ENCODE measurements at regions not wholly inside any gene's neighbourhood (a gene's known extent, or its start where the extent isn't known, plus 50 kb on each side); places are given as distances from the start of the nearest gene placed in this dataset.
A peak's percentile ranks its signal among the peaks of the same experiment; 100 is the strongest.

DNA sequence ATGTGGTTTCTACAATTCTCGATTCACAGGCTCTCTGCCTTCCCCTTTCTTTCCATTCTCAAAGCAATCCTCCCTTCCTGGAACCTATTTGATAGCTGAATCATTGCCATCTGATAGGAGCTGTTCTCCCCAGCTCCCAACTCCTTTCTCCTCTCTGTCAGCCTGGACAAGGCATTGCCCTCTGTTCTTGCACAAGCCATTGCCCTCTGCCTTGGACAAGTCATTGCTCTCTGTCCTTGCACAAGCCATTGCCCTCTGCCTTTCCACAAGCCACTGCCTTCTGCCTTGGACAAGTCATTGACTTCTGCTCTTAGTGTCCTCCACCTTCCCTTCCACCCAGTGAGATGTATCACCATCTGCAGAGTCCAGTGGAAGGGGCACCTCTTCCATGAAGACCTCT lies 256.1 kb upstream of the STS start:
- H3K27ac ChIP-seq (ENCODE audit: low read length) = no peak overlapping the region
- no peaks in the 10 kb centered on the region for H4K20me1 ChIP-seq (ENCODE audit: insufficient read depth, low read depth, low read length)
- no peak for DNase-seq
- no peaks in the 10 kb centered on the region for H3K27me3 ChIP-seq (ENCODE audit: low read length)
- H3K9me2 ChIP-seq (replicated peaks; ENCODE audit: insufficient read depth, low read length) = no peaks in the 10 kb centered on the region
- no peak overlapping the region for H2AFZ ChIP-seq (ENCODE audit: low read length)
- H3K9ac ChIP-seq (ENCODE audit: low read length) = no peak overlapping the region
- H3K4me3 ChIP-seq (ENCODE audit: low read length) = no peak overlapping the region
- peaks cover 3% of the 10 kb centered on the region; the same call in 1 of the 2 replicates for H3K36me3 ChIP-seq (ENCODE audit: insufficient read depth, low read length)
- H3K4me2 ChIP-seq (ENCODE audit: low read depth, low read length, poor library complexity, severe bottlenecking) = no peak overlapping the region
- H3K4me1 ChIP-seq (ENCODE audit: low read length) = no peaks in the 10 kb centered on the region
- no peaks in the 10 kb centered on the region for H3K79me2 ChIP-seq (ENCODE audit: low read length)
- H3K9me3 ChIP-seq (ENCODE audit: low read length) = no peaks in the 10 kb centered on the region

GRCh38 chrX:6890544-6891261 lies 256.8 kb upstream of the STS start:
- no peaks in the 10 kb centered on the region for H3K9me3 ChIP-seq (ENCODE audit: low read length)
- no peak overlapping the region for H3K27ac ChIP-seq (ENCODE audit: low read length)
- H3K36me3 ChIP-seq (ENCODE audit: insufficient read depth, low read length) = peaks cover 3% of the 10 kb centered on the region; the same call in 1 of the 2 replicates
- H4K20me1 ChIP-seq (ENCODE audit: insufficient read depth, low read depth, low read length) = no peaks in the 10 kb centered on the region
- no peak overlapping the region for H3K4me3 ChIP-seq (ENCODE audit: low read length)
- H3K4me2 ChIP-seq (ENCODE audit: low read depth, low read length, poor library complexity, severe bottlenecking) = no peak overlapping the region
- H3K79me2 ChIP-seq (ENCODE audit: low read length) = no peaks in the 10 kb centered on the region
- no peak overlapping the region for H2AFZ ChIP-seq (ENCODE audit: low read length)
- H3K9me2 ChIP-seq (replicated peaks; ENCODE audit: insufficient read depth, low read length) = no peaks in the 10 kb centered on the region
- no peak overlapping the region for H3K9ac ChIP-seq (ENCODE audit: low read length)
- no peaks in the 10 kb centered on the region for H3K27me3 ChIP-seq (ENCODE audit: low read length)
- no peaks in the 10 kb centered on the region for H3K4me1 ChIP-seq (ENCODE audit: low read length)
- DNase-seq = no peak

GRCh38 chrX:6885909-6886308 lies 261.6 kb upstream of the STS start:
- Histone ChIP-seq H2AFZ (ENCODE audit: low read length) (no peak overlapping the region), H3K27ac (ENCODE audit: low read length) (no peak overlapping the region), H3K4me3 (ENCODE audit: low read length) (no peak overlapping the region), H3K9ac (ENCODE audit: low read length) (no peak overlapping the region), H3K4me1 (ENCODE audit: low read length) (no peaks in the 10 kb centered on the region), H4K20me1 (ENCODE audit: insufficient read depth, low read depth, low read length) (no peaks in the 10 kb centered on the region), H3K9me2 (replicated peaks; ENCODE audit: insufficient read depth, low read length) (no peaks in the 10 kb centered on the region), H3K4me2 (ENCODE audit: low read depth, low read length, poor library complexity, severe bottlenecking) (no peak overlapping the region), H3K36me3 (ENCODE audit: insufficient read depth, low read length) (no peaks in the 10 kb centered on the region), H3K79me2 (ENCODE audit: low read length) (no peaks in the 10 kb centered on the region), H3K27me3 (ENCODE audit: low read length) (no peaks in the 10 kb centered on the region), H3K9me3 (ENCODE audit: low read length) (no peaks in the 10 kb centered on the region)
- no peak for DNase-seq

GRCh38 chrX:6885396-6885795 lies 262.1 kb upstream of the STS start:
- Histone ChIP-seq H3K4me3 (ENCODE audit: low read length) (no peak overlapping the region), H3K4me2 (ENCODE audit: low read depth, low read length, poor library complexity, severe bottlenecking) (no peak overlapping the region), H4K20me1 (ENCODE audit: insufficient read depth, low read depth, low read length) (no peaks in the 10 kb centered on the region), H3K9ac (ENCODE audit: low read length) (no peak overlapping the region), H3K27me3 (ENCODE audit: low read length) (no peaks in the 10 kb centered on the region), H2AFZ (ENCODE audit: low read length) (no peak overlapping the region), H3K36me3 (ENCODE audit: insufficient read depth, low read length) (no peaks in the 10 kb centered on the region), H3K9me2 (replicated peaks; ENCODE audit: insufficient read depth, low read length) (no peaks in the 10 kb centered on the region), H3K27ac (ENCODE audit: low read length) (no peak overlapping the region), H3K4me1 (ENCODE audit: low read length) (no peaks in the 10 kb centered on the region), H3K79me2 (ENCODE audit: low read length) (no peaks in the 10 kb centered on the region), H3K9me3 (ENCODE audit: low read length) (no peaks in the 10 kb centered on the region)
- no peak for DNase-seq

GRCh38 chrX:6861456-6861855 lies 286.1 kb upstream of the STS start:
- no peak overlapping the region for H3K9ac ChIP-seq (ENCODE audit: low read length)
- no peaks in the 10 kb centered on the region for H3K27me3 ChIP-seq (ENCODE audit: low read length)
- H3K9me2 ChIP-seq (replicated peaks; ENCODE audit: insufficient read depth, low read length) = no peaks in the 10 kb centered on the region
- H3K4me2 ChIP-seq (ENCODE audit: low read depth, low read length, poor library complexity, severe bottlenecking) = no peak overlapping the region
- H3K9me3 ChIP-seq (ENCODE audit: low read length) = peaks cover 11% of the 10 kb centered on the region
- no peak overlapping the region for H3K27ac ChIP-seq (ENCODE audit: low read length)
- H3K4me3 ChIP-seq (ENCODE audit: low read length) = no peak overlapping the region
- no peaks in the 10 kb centered on the region for H3K79me2 ChIP-seq (ENCODE audit: low read length)
- H3K4me1 ChIP-seq (ENCODE audit: low read length) = peaks cover 19% of the 10 kb centered on the region
- no peak for DNase-seq
- no peak overlapping the region for H2AFZ ChIP-seq (ENCODE audit: low read length)
- H4K20me1 ChIP-seq (ENCODE audit: insufficient read depth, low read depth, low read length) = no peaks in the 10 kb centered on the region
- no peaks in the 10 kb centered on the region; the same call in 1 of the 2 replicates for H3K36me3 ChIP-seq (ENCODE audit: insufficient read depth, low read length)

DNA sequence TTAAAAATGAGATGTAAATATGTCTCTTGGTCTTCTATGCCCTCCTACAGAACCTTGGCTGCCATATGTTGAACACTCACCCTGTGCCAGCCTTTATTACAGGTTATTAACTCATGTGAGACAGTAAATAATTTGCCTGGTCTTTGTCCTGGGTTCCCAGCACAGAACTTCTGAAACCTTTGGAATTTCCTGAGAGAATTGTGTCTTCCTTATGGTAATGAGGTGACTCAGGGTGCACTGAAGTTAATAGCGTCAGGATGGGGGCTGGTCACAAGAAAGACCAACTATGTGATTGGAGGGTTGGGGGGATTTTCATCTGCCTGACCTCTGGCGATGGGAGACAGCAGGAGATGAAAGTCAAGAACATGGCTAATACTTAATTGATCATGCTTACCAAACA lies 289.8 kb upstream of the STS start:
- H3K36me3 ChIP-seq (ENCODE audit: insufficient read depth, low read length) = no peaks in the 10 kb centered on the region
- no peak for DNase-seq
- peaks cover 11% of the 10 kb centered on the region for H3K9me3 ChIP-seq (ENCODE audit: low read length)
- no peak overlapping the region for H2AFZ ChIP-seq (ENCODE audit: low read length)
- H3K4me1 ChIP-seq (ENCODE audit: low read length) = peaks cover 45% of the 10 kb centered on the region
- H3K4me2 ChIP-seq (ENCODE audit: low read depth, low read length, poor library complexity, severe bottlenecking) = no peak overlapping the region
- no peaks in the 10 kb centered on the region for H3K79me2 ChIP-seq (ENCODE audit: low read length)
- H3K4me3 ChIP-seq (ENCODE audit: low read length) = no peak overlapping the region
- H3K9me2 ChIP-seq (replicated peaks; ENCODE audit: insufficient read depth, low read length) = no peaks in the 10 kb centered on the region
- H3K27ac ChIP-seq (ENCODE audit: low read length) = peak overlapping the region; percentile 99; the same call in 1 of the 2 replicates
- H4K20me1 ChIP-seq (ENCODE audit: insufficient read depth, low read depth, low read length) = no peaks in the 10 kb centered on the region
- no peak overlapping the region for H3K9ac ChIP-seq (ENCODE audit: low read length)
- no peaks in the 10 kb centered on the region for H3K27me3 ChIP-seq (ENCODE audit: low read length)

DNA sequence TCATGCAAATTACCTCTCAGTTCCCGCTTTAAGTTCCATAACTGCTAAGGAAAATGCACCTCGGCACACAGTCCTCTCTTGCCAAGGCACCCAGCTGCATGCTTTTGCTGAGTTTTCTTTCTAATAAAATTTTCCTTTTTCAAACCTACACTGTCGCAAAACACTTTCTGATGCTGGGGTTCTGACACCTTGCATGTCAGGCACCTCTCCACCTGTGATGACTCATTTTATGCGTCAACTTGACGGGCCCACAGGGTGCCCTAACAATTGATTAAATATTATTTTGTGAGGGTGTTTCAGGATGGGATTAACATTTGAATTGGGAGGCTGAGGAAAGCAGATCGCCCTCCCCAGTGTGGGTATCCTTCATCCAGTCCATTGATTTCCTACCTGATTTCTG lies 291.0 kb upstream of the STS start:
- Histone ChIP-seq H3K9me2 (replicated peaks; ENCODE audit: insufficient read depth, low read length) (no peaks in the 10 kb centered on the region), H3K4me2 (ENCODE audit: low read depth, low read length, poor library complexity, severe bottlenecking) (peak overlapping the region; percentile 54), H3K27ac (ENCODE audit: low read length) (peak overlapping the region; percentile 99), H3K36me3 (ENCODE audit: insufficient read depth, low read length) (no peaks in the 10 kb centered on the region), H3K9ac (ENCODE audit: low read length) (0 out of 2 replicates have a peak overlapping the region, but pooled peaks have one; percentile 7), H3K79me2 (ENCODE audit: low read length) (no peaks in the 10 kb centered on the region), H3K4me1 (ENCODE audit: low read length) (peaks cover 58% of the 10 kb centered on the region), H4K20me1 (ENCODE audit: insufficient read depth, low read depth, low read length) (no peaks in the 10 kb centered on the region), H2AFZ (ENCODE audit: low read length) (no peak overlapping the region), H3K9me3 (ENCODE audit: low read length) (peaks cover 11% of the 10 kb centered on the region), H3K27me3 (ENCODE audit: low read length) (no peaks in the 10 kb centered on the region), H3K4me3 (ENCODE audit: low read length) (peak overlapping the region; percentile 25; the same call in 1 of the 2 replicates)
- peak; percentile 76 for DNase-seq

DNA sequence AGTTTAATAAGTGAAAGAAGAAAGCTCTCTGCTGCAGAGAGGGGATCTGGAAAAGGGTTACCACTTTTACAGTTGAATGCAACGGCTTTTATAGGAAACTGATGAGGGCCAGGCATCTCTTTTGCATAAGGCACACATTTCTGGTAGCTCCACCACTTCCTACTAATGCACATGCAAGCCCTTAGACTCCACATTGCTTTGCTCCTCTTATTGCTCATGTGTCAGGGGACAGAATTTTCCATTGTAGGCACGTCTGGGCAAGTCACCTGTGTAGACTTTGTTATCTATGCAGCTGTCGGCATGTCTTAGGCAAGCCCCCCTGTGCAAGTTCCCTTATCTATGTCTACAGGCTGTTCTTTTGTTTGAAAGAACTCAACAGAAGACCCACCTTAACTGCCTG lies 294.6 kb upstream of the STS start:
- H3K27ac ChIP-seq (ENCODE audit: low read length) = peak overlapping the region; percentile 99
- peak overlapping the region; percentile 71 for H3K4me2 ChIP-seq (ENCODE audit: low read depth, low read length, poor library complexity, severe bottlenecking)
- no peak overlapping the region for H2AFZ ChIP-seq (ENCODE audit: low read length)
- peak; percentile 97 for DNase-seq
- H3K36me3 ChIP-seq (ENCODE audit: insufficient read depth, low read length) = no peaks in the 10 kb centered on the region; the same call in 1 of the 2 replicates
- peak overlapping the region; percentile 76 for H3K9ac ChIP-seq (ENCODE audit: low read length)
- H3K27me3 ChIP-seq (ENCODE audit: low read length) = no peaks in the 10 kb centered on the region
- peaks cover 2% of the 10 kb centered on the region; the same call in 1 of the 2 replicates for H3K9me3 ChIP-seq (ENCODE audit: low read length)
- no peaks in the 10 kb centered on the region for H3K79me2 ChIP-seq (ENCODE audit: low read length)
- H4K20me1 ChIP-seq (ENCODE audit: insufficient read depth, low read depth, low read length) = no peaks in the 10 kb centered on the region
- H3K4me3 ChIP-seq (ENCODE audit: low read length) = no peak overlapping the region
- peaks cover 85% of the 10 kb centered on the region for H3K4me1 ChIP-seq (ENCODE audit: low read length)
- H3K9me2 ChIP-seq (replicated peaks; ENCODE audit: insufficient read depth, low read length) = no peaks in the 10 kb centered on the region
